HepG2 (cell line): ENCODE measurements at regions not wholly inside any gene's neighbourhood (a gene's known extent, or its start where the extent isn't known, plus 50 kb on each side); places are given as distances from the start of the nearest gene placed in this dataset.

Source experiments
- ATAC-seq: fragments of 200-7000 bp; cut with Tn5 transposase; 3 replicates; pipeline ENCODE4 v1.9.1; 2020; ENCODE audit warnings: mild to moderate bottlenecking, moderate library complexity
- BruUV-seq: library from RNA; stranded (reverse); fragments of 400-500 nt; replicated peaks from 2 replicates; lab custom pipeline; 2021; lab: Mats Ljungman, UMichigan
- CTCF ChIA-PET: fragments of 300-600 bp; formaldehyde crosslinking; extraction: SDS; loops from one replicate; lab custom pipeline; 2021; ENCODE audit warnings: low total read pairs, inconsistent platforms, low intra/inter-chr PET ratio; lab: Yijun Ruan, JAX
- POLR2A ChIA-PET: fragments of 350-600 bp; sonication (Branson Sonifier 250); formaldehyde crosslinking; loops from one replicate; lab custom pipeline; 2020; ENCODE audit warnings: antibody characterized with exemption, inconsistent platforms; lab: Yijun Ruan, JAX
- DNase-seq: peaks from one replicate; pipeline ENCODE4 v3.0.0-alpha.2; 2015; ENCODE audit warnings: low spot score
- FAIRE-seq: peaks from 3 replicates; lab custom pipeline; 2011; peaks lifted over from hg19 to GRCh38; lab: Jason Lieb, UNC
- H2AFZ ChIP-seq: one replicate; pipeline ENCODE4 v1.6.1; 2011; ENCODE audit warnings: low read length, inconsistent platforms
- H3K27ac ChIP-seq: fragments of 300-600 bp; 3 replicates; pipeline ENCODE4 v1.8.0; 2011; ENCODE audit warnings: mixed run types, mild to moderate bottlenecking, mixed read lengths, low read length, inconsistent platforms; ENCODE audit not compliant: insufficient read depth; ENCODE audit errors: extremely low read length
- H3K27me3 ChIP-seq, 2 experiments: fragments of 200-600 bp in 1 of 2; 2 replicates in 1 of 2; 3 replicates in 1 of 2; pipeline versions ENCODE4 v1.6.0 to v1.8.0; 2011; ENCODE audit warnings: low read length in 2 of 2, mild to moderate bottlenecking in 2 of 2, moderate library complexity in 2 of 2, inconsistent platforms in 1 of 2; ENCODE audit not compliant: insufficient read depth in 2 of 2, control insufficient read depth in 1 of 2
- H3K36me3 ChIP-seq, 2 experiments: fragments of 200-600 bp in 1 of 2; replicated peaks in 1 of 2; 2 replicates in 1 of 2; 3 replicates in 1 of 2; pipeline versions ENCODE4 v1.5.1 to v1.8.0; 2011; ENCODE audit warnings: low read length in 2 of 2, inconsistent platforms in 1 of 2; ENCODE audit not compliant: insufficient read depth in 2 of 2, control insufficient read depth in 1 of 2
- H3K4me1 ChIP-seq: 2 replicates; pipeline ENCODE4 v1.5.1; 2012; ENCODE audit warnings: low read length, inconsistent platforms; ENCODE audit not compliant: insufficient read depth
- H3K4me2 ChIP-seq: 2 replicates; pipeline ENCODE4 v1.6.0; 2011; ENCODE audit warnings: low read depth, low read length, inconsistent platforms
- H3K4me3 ChIP-seq, 3 experiments: fragments of 200-600 bp in 1 of 3; sonication (generic), shearing (Covaris generic) in 1 of 3; replicated peaks in 1 of 3; 2 replicates each; pipeline ENCODE4 v1.5.1; 2011 to 2016; ENCODE audit warnings: low read length in 3 of 3, inconsistent platforms in 2 of 3, low read depth in 2 of 3, mild to moderate bottlenecking in 2 of 3, control low read depth in 1 of 3, mixed read lengths in 1 of 3; ENCODE audit not compliant: insufficient read depth in 1 of 3
- H3K79me2 ChIP-seq: one replicate; pipeline ENCODE4 v1.6.1; 2011; ENCODE audit warnings: low read length, inconsistent platforms; ENCODE audit not compliant: insufficient read depth
- H3K9ac ChIP-seq: 2 replicates; pipeline ENCODE4 v1.6.0; 2011; ENCODE audit warnings: mild to moderate bottlenecking, low read depth, low read length, inconsistent platforms; ENCODE audit not compliant: insufficient read depth
- H3K9me3 ChIP-seq: 2 replicates; pipeline ENCODE4 v1.5.1; 2012; ENCODE audit warnings: mild to moderate bottlenecking, low read length
- H4K20me1 ChIP-seq: 2 replicates; pipeline ENCODE4 v1.6.0; 2011; ENCODE audit warnings: inconsistent platforms, mild to moderate bottlenecking, low read length, moderate library complexity; ENCODE audit not compliant: insufficient read depth
- AHR ChIP-seq: IDR thresholded peaks from 2 replicates; pipeline ENCODE4 v1.6.1; 2018; ENCODE audit warnings: missing genetic modification reagents, missing compliant biosample characterization
- BCLAF1 ChIP-seq: fragments of 450-650 bp; IDR thresholded peaks from 2 replicates; pipeline ENCODE4 v1.6.1; 2017; ENCODE audit warnings: mild to moderate bottlenecking
- KAT7 ChIP-seq: IDR thresholded peaks from 2 replicates; pipeline ENCODE4 v1.6.1; 2018; ENCODE audit warnings: borderline replicate concordance, missing compliant biosample characterization
- MATR3 ChIP-seq: sonication (generic); formaldehyde crosslinking; IDR thresholded peaks from 2 replicates; pipeline ENCODE4 v1.4.0; 2020; ENCODE audit warnings: missing genetic modification reagents
- NFYB ChIP-seq: sonication (generic); formaldehyde crosslinking; IDR thresholded peaks from 2 replicates; pipeline ENCODE4 v1.4.0; 2020; ENCODE audit warnings: missing genetic modification reagents
- NPAS2 ChIP-seq: sonication (generic); formaldehyde crosslinking; IDR thresholded peaks from 2 replicates; pipeline ENCODE4 v1.8.0; 2022; ENCODE audit warnings: mild to moderate bottlenecking, missing genetic modification reagents, borderline replicate concordance
- RFX5 ChIP-seq: IDR thresholded peaks from 2 replicates; pipeline ENCODE4 v1.6.1; 2011; ENCODE audit warnings: low read depth, low read length, improper control_type of control experiment
- SUZ12 ChIP-seq: fragments of 150-350 bp; IDR thresholded peaks from 2 replicates; pipeline ENCODE4 v1.6.1; 2014; ENCODE audit warnings: low read depth, low read length
- ZFP1 ChIP-seq: IDR thresholded peaks from 2 replicates; pipeline ENCODE4 v1.6.1; 2016
- ZMYM3 ChIP-seq: sonication (generic); formaldehyde crosslinking; IDR thresholded peaks from 2 replicates; pipeline ENCODE4 v1.5.1; 2020; ENCODE audit warnings: mild to moderate bottlenecking, missing genetic modification reagents
- ZNF17 ChIP-seq: sonication (generic); formaldehyde crosslinking; IDR thresholded peaks from 2 replicates; pipeline ENCODE4 v1.5.0; 2020; ENCODE audit warnings: mild to moderate bottlenecking, missing genetic modification reagents
- ZNF207 ChIP-seq: fragments of 450-650 bp; IDR thresholded peaks from 2 replicates; pipeline ENCODE4 v1.6.1; 2016; ENCODE audit warnings: antibody characterized with exemption, borderline replicate concordance
- ZNF772 ChIP-seq: sonication (generic); formaldehyde crosslinking; IDR thresholded peaks from 2 replicates; pipeline ENCODE4 v1.5.0; 2020; ENCODE audit warnings: mild to moderate bottlenecking, missing genetic modification reagents
- ZNF792 ChIP-seq: IDR thresholded peaks from 2 replicates; pipeline ENCODE4 v1.6.1; 2016
- WGBS: methylation state at CpG from one replicate; pipeline ENCODE4 v1.1.6; 2017; ENCODE audit warnings: low lambda C conversion rate; 5-methylcytosine and 5-hydroxymethylcytosine counted together
- in situ Hi-C: cut with HindIII; loops from 2 replicates; pipeline ENCODE4 v1.10.0; 2017; ENCODE audit warnings: low pct_unique_long_range_greater_than_20kb; ENCODE audit not compliant: extremely low pct_ligation_motif_present
- intact Hi-C: fragments of 100-400 bp; cut with micrococcal nuclease; formaldehyde crosslinking; loops from one replicate; pipeline ENCODE4 v1.10.0; 2022; ENCODE audit not compliant: unreplicated experiment
- TF ChIP-seq, protein P1 (sequence below): IDR thresholded peaks from 2 replicates; pipeline ENCODE4 v1.6.1; 2018; ENCODE audit warnings: missing genetic modification reagents
- TF ChIP-seq, protein P2 (sequence below): sonication (generic); formaldehyde crosslinking; IDR thresholded peaks from 2 replicates; pipeline ENCODE4 v1.4.0; 2020; ENCODE audit warnings: missing genetic modification reagents, borderline replicate concordance

GRCh38 chr3:59538753-59539432 is 489.1 kb upstream of the CFAP20DC start:
- Histone ChIP-seq H3K4me1 (no peaks in the 10 kb centered on the region), H3K4me2 (no peak overlapping the region), H2AFZ (no peak overlapping the region), H3K79me2 (no peaks in the 10 kb centered on the region), H3K36me3 (no peaks in the 10 kb centered on the region), H4K20me1 (no peaks in the 10 kb centered on the region), H3K4me3 (no peak overlapping the region), H3K9me3 (no peaks in the 10 kb centered on the region), H3K27me3 (peaks cover 0 to 4% of the 10 kb centered on the region in 2 experiments; a peak in 1 of 5 replicates), H3K9ac (no peak overlapping the region), H3K27ac (no peak overlapping the region)
- FAIRE-seq: no peak
- ChIA-PET CTCF (no interaction called here), POLR2A (no interaction called here)
- TF ChIP-seq, protein P1, sequence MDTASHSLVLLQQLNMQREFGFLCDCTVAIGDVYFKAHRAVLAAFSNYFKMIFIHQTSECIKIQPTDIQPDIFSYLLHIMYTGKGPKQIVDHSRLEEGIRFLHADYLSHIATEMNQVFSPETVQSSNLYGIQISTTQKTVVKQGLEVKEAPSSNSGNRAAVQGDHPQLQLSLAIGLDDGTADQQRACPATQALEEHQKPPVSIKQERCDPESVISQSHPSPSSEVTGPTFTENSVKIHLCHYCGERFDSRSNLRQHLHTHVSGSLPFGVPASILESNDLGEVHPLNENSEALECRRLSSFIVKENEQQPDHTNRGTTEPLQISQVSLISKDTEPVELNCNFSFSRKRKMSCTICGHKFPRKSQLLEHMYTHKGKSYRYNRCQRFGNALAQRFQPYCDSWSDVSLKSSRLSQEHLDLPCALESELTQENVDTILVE (CRISPR knock-in tag): no peak
- TF ChIP-seq ZMYM3 (CRISPR knock-in tag) (no peak), SUZ12 (no peak), ZNF207 (no peak), ZNF17 (CRISPR knock-in tag) (no peak), ZFP1 (CRISPR knock-in tag) (no peak), ZNF792 (CRISPR knock-in tag) (no peak), RFX5 (no peak), NFYB (no peak), ZNF772 (no peak), NPAS2 (CRISPR knock-in tag) (no peak), AHR (CRISPR knock-in tag) (no peak), BCLAF1 (no peak), MATR3 (CRISPR knock-in tag) (no peak), KAT7 (CRISPR knock-in tag) (no peak)
- TF ChIP-seq, protein P2, sequence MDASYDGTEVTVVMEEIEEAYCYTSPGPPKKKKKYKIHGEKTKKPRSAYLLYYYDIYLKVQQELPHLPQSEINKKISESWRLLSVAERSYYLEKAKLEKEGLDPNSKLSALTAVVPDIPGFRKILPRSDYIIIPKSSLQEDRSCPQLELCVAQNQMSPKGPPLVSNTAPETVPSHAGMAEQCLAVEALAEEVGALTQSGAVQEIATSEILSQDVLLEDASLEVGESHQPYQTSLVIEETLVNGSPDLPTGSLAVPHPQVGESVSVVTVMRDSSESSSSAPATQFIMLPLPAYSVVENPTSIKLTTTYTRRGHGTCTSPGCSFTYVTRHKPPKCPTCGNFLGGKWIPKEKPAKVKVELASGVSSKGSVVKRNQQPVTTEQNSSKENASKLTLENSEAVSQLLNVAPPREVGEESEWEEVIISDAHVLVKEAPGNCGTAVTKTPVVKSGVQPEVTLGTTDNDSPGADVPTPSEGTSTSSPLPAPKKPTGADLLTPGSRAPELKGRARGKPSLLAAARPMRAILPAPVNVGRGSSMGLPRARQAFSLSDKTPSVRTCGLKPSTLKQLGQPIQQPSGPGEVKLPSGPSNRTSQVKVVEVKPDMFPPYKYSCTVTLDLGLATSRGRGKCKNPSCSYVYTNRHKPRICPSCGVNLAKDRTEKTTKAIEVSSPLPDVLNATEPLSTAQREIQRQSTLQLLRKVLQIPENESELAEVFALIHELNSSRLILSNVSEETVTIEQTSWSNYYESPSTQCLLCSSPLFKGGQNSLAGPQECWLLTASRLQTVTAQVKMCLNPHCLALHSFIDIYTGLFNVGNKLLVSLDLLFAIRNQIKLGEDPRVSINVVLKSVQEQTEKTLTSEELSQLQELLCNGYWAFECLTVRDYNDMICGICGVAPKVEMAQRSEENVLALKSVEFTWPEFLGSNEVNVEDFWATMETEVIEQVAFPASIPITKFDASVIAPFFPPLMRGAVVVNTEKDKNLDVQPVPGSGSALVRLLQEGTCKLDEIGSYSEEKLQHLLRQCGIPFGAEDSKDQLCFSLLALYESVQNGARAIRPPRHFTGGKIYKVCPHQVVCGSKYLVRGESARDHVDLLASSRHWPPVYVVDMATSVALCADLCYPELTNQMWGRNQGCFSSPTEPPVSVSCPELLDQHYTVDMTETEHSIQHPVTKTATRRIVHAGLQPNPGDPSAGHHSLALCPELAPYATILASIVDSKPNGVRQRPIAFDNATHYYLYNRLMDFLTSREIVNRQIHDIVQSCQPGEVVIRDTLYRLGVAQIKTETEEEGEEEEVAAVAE (CRISPR knock-in tag): no peak
- BruUV-seq: no TSS peak
- intact Hi-C loops: no loop called here
- ATAC-seq: no peak
- no peak for DNase-seq
- WGBS: 7% methylated on average over 10 of the region's 10 CpGs
- in situ Hi-C loops: no loop called here
